Osteoblast (primary cell): ENCODE measurements at regions not wholly inside any gene's neighbourhood (a gene's known extent, or its start where the extent isn't known, plus 50 kb on each side); places are given as distances from the start of the nearest gene placed in this dataset.

Source experiments
- DNase-seq: peaks from one replicate; pipeline ENCODE4 v3.0.0; 2011; ENCODE audit warnings: low spot score, mixed read lengths; ENCODE audit not compliant: insufficient read length; ENCODE audit errors: missing footprints
- H2AFZ ChIP-seq: 2 replicates; pipeline ENCODE4 v1.6.0; 2011; ENCODE audit warnings: mild to moderate bottlenecking, low read length
- H3K27ac ChIP-seq: 2 replicates; pipeline ENCODE4 v1.5.1; 2011; ENCODE audit warnings: mild to moderate bottlenecking, low read depth, low read length, moderate library complexity
- H3K27me3 ChIP-seq: 2 replicates; pipeline ENCODE4 v1.6.0; 2012; ENCODE audit warnings: mild to moderate bottlenecking, control low read depth, inconsistent platforms, low read length, moderate library complexity; ENCODE audit not compliant: insufficient read depth
- H3K36me3 ChIP-seq: 2 replicates; pipeline ENCODE4 v1.5.1; 2011; ENCODE audit warnings: mild to moderate bottlenecking, low read length, control low read depth, moderate library complexity; ENCODE audit not compliant: insufficient read depth
- H3K4me1 ChIP-seq: 2 replicates; pipeline ENCODE4 v1.5.1; 2011; ENCODE audit warnings: mild to moderate bottlenecking, low read length, control low read depth, moderate library complexity; ENCODE audit not compliant: insufficient read depth
- H3K4me2 ChIP-seq: 2 replicates; pipeline ENCODE4 v1.6.0; 2011; ENCODE audit warnings: mild to moderate bottlenecking, low read length; ENCODE audit not compliant: insufficient read depth
- H3K4me3 ChIP-seq: fragments of 200-600 bp; sonication (generic); 3 replicates; pipeline ENCODE4 v1.5.1; 2012; ENCODE audit warnings: mild to moderate bottlenecking, low read length, inconsistent platforms; ENCODE audit not compliant: insufficient read depth
- H3K79me2 ChIP-seq: 2 replicates; pipeline ENCODE4 v1.6.0; 2012; ENCODE audit warnings: mild to moderate bottlenecking, low read length, control low read depth, inconsistent platforms; ENCODE audit not compliant: insufficient read depth
- H3K9me3 ChIP-seq: 2 replicates; pipeline ENCODE4 v1.5.1; 2011; ENCODE audit warnings: low read depth, low read length, control low read depth
- H4K20me1 ChIP-seq: 2 replicates; pipeline ENCODE4 v1.6.0; 2012; ENCODE audit warnings: mild to moderate bottlenecking, low read length, control low read depth; ENCODE audit not compliant: insufficient read depth
- TF ChIP-seq, protein P1 (sequence below): IDR thresholded peaks from 2 replicates; pipeline ENCODE4 v1.5.1; 2011; ENCODE audit warnings: mild to moderate bottlenecking, low read depth, low read length, moderate library complexity; ENCODE audit errors: extremely low read depth

DNA sequence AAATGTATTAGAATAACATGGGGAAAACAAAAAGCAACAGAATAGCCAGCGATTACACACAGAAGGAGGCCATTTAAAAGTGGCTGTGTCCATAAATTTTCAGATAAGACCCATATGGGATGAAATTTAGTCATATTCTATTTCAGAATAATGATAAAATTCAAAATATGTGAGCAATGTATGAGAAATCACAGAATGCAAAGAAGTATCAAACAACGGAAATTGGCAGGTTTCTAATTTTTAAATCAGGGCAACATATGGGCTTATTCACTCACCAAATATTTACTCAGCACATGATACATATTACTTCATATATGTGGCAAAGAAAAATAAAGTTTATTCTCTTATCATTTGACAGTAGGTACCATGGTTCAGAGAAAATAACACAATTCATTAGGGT lies 208.5 kb downstream of the GRB14 start:
- DNase-seq = no peak
- H3K9me3 ChIP-seq = no peaks in the 10 kb centered on the region
- no peak overlapping the region for H3K4me2 ChIP-seq
- H3K4me1 ChIP-seq = no peaks in the 10 kb centered on the region
- H2AFZ ChIP-seq = no peak overlapping the region
- TF ChIP-seq, protein P1, sequence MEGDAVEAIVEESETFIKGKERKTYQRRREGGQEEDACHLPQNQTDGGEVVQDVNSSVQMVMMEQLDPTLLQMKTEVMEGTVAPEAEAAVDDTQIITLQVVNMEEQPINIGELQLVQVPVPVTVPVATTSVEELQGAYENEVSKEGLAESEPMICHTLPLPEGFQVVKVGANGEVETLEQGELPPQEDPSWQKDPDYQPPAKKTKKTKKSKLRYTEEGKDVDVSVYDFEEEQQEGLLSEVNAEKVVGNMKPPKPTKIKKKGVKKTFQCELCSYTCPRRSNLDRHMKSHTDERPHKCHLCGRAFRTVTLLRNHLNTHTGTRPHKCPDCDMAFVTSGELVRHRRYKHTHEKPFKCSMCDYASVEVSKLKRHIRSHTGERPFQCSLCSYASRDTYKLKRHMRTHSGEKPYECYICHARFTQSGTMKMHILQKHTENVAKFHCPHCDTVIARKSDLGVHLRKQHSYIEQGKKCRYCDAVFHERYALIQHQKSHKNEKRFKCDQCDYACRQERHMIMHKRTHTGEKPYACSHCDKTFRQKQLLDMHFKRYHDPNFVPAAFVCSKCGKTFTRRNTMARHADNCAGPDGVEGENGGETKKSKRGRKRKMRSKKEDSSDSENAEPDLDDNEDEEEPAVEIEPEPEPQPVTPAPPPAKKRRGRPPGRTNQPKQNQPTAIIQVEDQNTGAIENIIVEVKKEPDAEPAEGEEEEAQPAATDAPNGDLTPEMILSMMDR = no peak
- no peaks in the 10 kb centered on the region for H3K36me3 ChIP-seq
- no peak overlapping the region for H3K27ac ChIP-seq
- H3K79me2 ChIP-seq = no peaks in the 10 kb centered on the region
- H3K27me3 ChIP-seq = no peaks in the 10 kb centered on the region
- no peak overlapping the region for H3K4me3 ChIP-seq
- no peaks in the 10 kb centered on the region for H4K20me1 ChIP-seq

DNA sequence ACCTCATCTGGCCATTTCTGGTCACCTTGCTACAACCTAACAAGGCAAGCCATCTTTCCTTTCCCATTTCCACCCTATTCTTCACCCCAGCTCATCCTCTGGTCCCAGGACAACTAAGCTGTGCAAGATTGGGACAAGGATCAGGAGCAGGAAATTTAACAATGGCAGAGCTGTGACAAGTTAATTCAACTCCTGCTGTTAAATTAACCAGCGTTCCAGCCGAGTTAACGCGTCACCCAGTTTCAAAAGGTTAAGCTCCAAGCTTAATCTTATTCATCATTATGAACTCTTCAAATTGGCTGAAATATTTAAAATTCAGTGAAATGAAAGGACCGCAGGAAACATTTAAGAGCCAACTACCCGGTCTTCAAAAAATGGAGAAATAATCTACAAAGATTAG lies 231.9 kb downstream of the GRB14 start:
- Histone ChIP-seq H3K36me3 (no peaks in the 10 kb centered on the region), H3K27me3 (no peaks in the 10 kb centered on the region), H3K4me3 (no peak overlapping the region), H3K9me3 (no peaks in the 10 kb centered on the region), H3K79me2 (no peaks in the 10 kb centered on the region), H3K27ac (no peak overlapping the region), H2AFZ (no peak overlapping the region), H3K4me2 (no peak overlapping the region), H3K4me1 (peaks cover 9% of the 10 kb centered on the region), H4K20me1 (no peaks in the 10 kb centered on the region)
- DNase-seq = no peak
- TF ChIP-seq, protein P1 = no peak

DNA sequence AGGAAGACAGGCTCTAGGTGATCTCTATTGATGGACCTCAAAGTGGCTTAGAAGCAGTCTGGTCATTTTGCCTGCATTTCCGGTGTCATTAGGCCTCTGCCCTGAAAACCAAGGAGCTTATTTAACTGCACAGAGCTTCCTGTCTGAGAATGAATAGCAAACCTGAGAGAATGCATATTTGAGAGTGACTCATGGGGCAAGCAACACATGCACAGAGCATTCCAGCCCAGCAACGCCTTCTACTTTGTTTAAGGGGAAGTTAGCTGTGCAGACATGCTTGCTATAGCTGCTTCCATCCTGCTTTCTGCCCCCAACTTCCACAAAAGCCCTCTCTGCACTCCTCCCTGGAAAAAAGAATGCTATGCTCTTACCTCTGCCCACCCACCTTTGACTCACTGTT lies 232.8 kb downstream of the GRB14 start:
- Histone ChIP-seq H2AFZ (peak overlapping the region; percentile 37), H3K27me3 (no peaks in the 10 kb centered on the region), H3K4me1 (peaks cover 9% of the 10 kb centered on the region), H3K36me3 (no peaks in the 10 kb centered on the region), H3K4me3 (no peak overlapping the region), H3K27ac (no peak overlapping the region), H3K4me2 (peak overlapping the region; percentile 16), H3K79me2 (no peaks in the 10 kb centered on the region), H4K20me1 (no peaks in the 10 kb centered on the region), H3K9me3 (no peaks in the 10 kb centered on the region)
- DNase-seq = no peak
- TF ChIP-seq, protein P1 = no peak

DNA sequence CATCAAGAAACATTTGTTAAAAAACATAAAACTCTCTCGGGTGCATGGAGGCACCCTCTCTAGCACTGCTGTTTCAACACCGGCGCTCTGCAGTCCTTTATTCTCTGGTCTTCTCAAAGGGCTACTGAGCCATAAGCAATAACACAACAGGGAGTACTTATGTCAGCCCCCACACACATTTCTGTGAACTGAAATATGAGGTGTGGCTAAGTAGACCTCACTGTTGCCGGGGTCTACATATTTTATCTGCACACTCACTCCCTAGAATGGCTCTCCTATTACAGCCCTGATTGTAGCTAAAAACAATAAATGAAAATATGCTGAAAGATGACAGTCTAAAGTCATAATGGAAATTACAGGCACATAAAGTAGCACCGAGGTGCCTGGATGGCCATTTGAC lies 235.1 kb downstream of the GRB14 start:
- Histone ChIP-seq H3K27me3 (no peaks in the 10 kb centered on the region), H3K4me1 (peaks cover 9% of the 10 kb centered on the region), H3K4me3 (no peak overlapping the region), H3K79me2 (no peaks in the 10 kb centered on the region), H3K36me3 (no peaks in the 10 kb centered on the region), H3K9me3 (no peaks in the 10 kb centered on the region), H2AFZ (peak overlapping the region; percentile 21), H4K20me1 (no peaks in the 10 kb centered on the region), H3K27ac (no peak overlapping the region), H3K4me2 (no peak overlapping the region)
- no peak for DNase-seq
- TF ChIP-seq, protein P1 = no peak
